Erythroblast (primary cell): ENCODE measurements at regions not wholly inside any gene's neighbourhood (a gene's known extent, or its start where the extent isn't known, plus 50 kb on each side); places are given as distances from the start of the nearest gene placed in this dataset.

ENCODE experiments used
- GATA1 ChIP-seq: IDR thresholded peaks from 2 replicates; pipeline ENCODE4 v1.6.1; 2011; ENCODE audit warnings: low read depth, mild to moderate bottlenecking, control low read depth, low read length, moderate library complexity
- POLR2A ChIP-seq: IDR thresholded peaks from 2 replicates; pipeline ENCODE4 v1.6.1; 2011; ENCODE audit warnings: mild to moderate bottlenecking, low read length

DNA sequence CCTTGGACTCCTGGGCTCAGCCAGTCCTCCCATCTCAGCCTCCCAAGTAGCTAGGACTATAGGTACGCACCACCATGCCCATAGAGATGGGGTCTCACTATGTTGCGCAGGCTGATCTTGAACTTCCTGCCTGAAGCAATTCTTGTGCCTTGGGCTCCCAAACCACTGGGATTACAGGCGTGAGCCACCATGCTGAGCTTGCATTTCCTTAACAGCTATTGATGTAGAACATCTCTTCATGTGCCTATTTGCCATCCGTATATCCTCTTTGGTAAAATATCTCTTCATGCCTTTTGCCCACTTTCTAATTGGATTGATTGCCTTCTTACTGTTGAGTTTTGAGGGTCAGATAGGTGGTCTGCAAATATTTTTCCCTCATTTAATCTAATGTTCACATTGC lies 208.9 kb upstream of the TLE3 start:
- TF ChIP-seq POLR2A (no peak), GATA1 (no peak)
